Activated CD4-positive, alpha-beta T cell treated with anti-CD3 and anti-CD28 coated beads, Interleukin-2, amount 50 U/mL, for 24 hours (primary cell): ENCODE measurements at regions not wholly inside any gene's neighbourhood (a gene's known extent, or its start where the extent isn't known, plus 50 kb on each side); places are given as distances from the start of the nearest gene placed in this dataset.
"Not testable (repeated sequence)": the region's sequence is repeated elsewhere in the genome, so short reads cannot be mapped to it uniquely, and the experiment has no call there.

Experiments used
- DNase-seq, 2 donors: peaks; one replicate each; pipeline ENCODE4 v3.0.0-alpha.2; 2020; ENCODE audit warnings: low read depth in 1 of 2, low spot score in 1 of 2

DNA sequence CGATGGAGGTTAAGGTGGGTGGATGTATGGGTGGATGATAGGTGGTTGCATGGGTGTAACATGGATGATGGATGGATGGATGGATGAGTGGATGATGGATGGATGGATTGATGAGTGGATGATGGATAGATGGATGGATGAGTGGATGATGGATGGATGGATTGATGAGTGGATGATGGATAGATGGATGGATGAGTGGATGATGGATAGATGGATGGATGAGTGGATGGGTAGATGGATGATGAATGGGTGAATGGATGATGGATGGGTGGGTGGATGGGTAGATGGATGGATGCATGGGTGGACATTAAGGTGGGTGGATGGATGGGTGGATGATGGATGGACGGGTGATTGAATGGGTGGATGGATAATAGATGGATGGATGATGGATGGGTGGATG, 136.5 kb upstream of the FOXD4L5 start:
- not testable (repeated sequence) for DNase-seq

DNA sequence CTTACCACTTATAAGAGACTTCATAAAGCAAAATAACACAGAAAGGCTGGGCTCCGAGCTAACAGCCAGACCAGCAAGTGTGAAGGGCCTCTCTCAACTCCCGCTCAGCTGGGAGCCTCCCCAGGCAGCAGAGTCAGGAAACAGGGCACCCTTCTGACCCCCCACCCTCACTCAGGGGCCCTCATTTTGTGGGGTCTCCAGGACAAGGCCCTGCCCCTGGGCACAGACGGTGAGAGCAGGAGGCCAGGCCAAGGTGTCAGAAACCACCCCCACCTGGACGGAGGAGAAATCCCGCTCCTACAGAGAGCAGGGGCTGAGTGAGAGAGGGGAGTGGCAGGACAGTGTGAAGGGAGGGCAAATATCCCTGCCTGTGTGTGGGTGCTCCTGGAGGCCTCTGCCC, 135.8 kb upstream of the FOXD4L5 start:
- no peak for DNase-seq

DNA sequence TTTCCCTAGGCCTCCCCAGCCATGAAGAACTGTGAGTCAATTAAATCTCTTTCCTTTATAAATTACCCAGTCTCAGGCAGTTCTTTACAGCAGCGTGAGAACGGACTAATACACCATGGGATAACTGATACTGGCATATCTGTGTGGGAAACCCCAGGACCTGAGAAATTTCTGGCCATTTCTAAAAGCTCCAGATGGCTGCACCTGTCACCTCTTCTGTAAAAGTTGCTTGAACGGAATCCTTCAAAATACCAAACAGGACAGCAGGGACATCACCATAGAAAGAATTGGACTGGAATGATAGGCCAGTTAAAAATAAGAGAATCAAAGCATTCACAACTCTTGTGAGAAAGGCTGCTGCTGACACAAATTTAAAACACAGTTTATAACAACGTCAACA, 134.0 kb upstream of the FOXD4L5 start:
- not testable (repeated sequence) for DNase-seq

DNA sequence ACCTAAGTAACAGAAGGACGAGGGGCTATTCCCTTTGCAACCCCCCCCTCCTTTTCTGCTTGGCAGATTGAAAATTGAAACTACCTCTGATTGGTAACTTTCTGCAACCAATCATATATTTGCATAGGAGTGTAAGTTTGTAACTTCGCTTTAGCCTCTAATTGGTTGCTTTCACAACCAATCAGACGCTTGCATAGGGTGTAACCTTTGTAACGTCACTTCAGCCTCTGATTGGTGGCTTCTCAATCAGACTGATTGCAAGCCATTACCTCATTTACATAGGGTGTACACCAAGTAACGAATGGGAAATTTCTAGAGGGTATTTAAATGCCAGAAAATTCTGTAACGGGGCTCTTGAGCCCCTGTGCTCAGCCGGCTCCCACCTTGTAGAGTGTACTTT, 131.9 kb upstream of the FOXD4L5 start:
- DNase-seq: not testable (repeated sequence)

DNA sequence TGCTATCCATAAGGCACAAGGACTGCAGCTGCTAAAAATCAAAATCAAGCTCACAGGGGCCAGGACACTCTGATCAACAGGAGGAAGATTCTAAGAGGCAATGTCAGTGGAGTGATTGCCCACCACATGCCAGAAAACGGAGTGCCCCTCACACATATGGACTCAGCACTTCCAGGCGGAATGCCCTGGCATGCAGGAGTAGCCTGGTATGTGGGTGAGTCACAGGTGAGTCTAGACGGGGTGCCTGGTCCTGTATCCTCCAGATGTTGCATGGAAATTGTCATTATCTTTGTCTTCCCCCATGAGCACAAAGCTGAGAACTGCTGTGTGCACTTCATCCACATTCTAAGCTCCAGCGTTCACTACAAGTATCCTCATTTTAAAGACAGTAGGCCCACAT, 129.2 kb upstream of the FOXD4L5 start:
- not testable (repeated sequence) for DNase-seq

DNA sequence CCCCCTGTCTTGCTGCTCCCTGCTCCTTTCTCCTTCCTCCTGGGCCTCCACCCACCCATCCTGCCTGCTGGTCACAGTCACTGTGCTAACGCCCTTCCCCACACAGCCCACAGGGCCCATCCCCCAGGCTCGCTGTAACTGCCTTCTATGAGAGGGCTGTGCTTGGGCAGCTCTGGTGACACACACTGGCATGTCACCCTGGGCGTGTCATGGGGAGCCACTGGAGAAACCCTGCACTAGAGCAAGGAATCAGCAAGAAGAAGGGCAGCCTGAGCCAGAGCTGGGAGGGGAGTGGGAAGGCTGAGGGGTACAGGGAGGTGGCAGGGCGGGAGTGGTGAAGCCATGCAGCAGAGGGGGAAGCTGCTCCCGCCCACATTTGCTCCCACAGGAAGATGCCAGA, 128.4 kb upstream of the FOXD4L5 start:
- not testable (repeated sequence) for DNase-seq

DNA sequence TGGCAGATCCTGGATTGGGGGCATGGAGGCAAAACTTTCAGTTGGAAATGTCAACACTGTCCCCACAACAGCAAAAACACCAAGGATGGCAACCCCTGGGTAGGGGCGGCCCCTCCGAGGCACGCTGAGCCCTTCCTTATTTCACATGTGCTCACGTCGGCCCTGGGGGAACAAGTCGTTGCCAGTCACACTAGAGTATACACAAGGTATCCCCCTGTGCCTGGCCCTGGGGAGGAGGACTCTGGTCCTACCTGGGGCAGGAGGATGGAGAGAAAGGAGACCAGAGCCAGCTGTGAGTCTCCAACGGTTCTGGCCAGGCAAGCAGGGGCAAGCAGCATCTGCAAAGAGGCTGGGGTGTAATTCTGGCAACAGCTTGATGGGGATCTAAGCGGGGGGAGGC, 126.9 kb upstream of the FOXD4L5 start:
- no peak for DNase-seq

DNA sequence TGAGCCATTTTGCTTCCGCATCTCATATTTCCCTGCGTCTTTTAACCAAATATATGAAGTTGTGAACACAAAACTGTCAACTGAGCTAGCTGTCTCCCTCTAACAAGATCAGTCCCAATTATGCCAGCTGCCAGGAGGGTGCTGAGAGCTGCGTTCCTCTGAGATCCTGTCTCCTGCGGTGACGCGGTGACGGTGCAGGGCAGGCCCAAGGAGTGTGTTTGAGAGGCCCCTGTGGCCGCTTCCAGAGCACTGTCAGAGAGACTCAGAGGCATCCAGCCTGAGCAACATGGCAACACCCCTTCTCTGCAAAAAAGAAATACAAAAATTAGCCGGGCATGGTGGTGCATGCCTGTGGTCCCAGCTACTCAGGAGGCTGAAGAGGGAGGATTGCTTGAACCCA, 126.3 kb upstream of the FOXD4L5 start:
- no peak for DNase-seq

DNA sequence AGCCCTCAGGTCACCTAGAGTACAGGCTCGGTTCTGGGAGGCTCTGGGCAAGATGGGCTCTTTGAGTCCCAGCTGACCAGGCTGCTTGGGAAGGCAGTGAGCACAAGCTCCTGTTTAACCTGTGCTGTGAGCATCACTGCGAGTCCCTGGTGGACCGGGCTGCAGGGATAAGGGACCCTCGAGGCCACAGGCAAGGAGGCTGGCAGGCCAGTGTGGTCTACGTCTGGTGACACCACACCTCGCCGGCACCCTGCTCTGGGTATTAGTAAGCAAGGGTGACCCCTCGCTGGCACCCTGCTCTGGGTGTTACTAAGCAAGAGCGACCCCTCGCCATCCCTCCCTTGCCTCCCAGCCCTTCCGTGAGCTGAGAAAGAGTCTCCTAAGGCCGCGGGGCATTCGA, 125.9 kb upstream of the FOXD4L5 start:
- DNase-seq: no peak

DNA sequence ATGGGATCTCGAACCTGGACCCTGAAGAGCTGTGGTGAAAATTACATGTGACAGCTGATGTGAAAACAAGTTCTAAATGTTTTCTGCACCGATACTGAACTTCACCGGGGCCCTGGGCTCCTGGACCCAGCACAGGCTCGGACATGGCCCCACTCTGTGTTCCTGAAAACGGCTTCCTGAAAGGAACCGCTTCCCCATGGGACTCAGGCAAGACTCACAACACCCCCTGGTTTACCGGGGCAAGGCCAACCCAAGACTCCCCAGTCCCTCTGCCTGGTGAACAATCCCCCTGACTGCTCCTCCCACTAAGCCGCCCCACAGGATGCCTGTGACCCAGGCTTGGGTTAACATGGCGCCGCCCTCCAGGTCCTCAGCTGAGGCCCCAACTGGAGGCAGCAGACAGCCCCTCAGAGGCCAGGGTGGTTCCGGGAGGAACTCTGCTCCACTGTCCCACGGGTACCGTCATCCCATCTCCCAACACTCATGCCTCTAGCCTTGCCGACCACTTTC, 124.5 kb upstream of the FOXD4L5 start:
- DNase-seq: no peak

DNA sequence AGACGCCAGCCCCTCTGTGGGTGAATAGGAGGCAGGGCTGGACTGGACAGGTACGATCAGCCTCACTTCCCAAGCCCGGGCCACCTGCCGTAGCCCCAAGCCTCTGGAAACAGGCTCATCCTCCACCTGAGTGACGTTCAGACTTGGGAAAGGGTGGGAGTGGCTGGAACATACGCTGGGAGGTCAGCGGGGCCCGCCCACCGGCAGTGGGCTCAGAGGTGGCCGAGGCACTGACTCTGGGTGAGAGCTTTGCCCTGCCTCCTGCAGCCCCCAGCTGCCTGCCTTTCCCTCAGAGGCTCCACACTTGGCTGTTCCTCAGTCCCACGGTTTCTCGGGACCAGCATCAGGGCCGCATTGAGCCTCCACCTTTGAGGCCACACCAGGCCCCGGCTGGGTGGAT, 123.8 kb upstream of the FOXD4L5 start:
- not testable (repeated sequence) for DNase-seq

DNA sequence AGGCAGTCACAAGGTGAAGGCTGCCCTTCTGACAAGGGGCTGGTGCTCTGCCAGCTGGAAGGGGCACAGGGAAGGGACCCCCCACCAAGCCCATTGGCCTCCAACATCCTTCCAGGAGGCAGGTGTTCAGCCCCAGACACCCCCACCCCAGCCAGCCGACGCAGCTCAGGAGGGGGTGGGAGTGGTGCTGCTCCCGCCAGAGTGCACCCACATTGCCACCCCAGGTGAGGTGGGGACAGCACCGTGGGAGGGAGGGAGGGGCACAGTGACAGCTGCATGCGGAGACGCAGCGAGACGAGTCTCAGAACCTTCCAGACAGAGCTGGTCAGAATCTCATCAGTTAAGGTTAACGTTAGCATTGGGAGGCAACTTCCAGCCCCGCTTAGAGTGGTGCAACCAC, 121.6 kb upstream of the FOXD4L5 start:
- not testable (repeated sequence) for DNase-seq

DNA sequence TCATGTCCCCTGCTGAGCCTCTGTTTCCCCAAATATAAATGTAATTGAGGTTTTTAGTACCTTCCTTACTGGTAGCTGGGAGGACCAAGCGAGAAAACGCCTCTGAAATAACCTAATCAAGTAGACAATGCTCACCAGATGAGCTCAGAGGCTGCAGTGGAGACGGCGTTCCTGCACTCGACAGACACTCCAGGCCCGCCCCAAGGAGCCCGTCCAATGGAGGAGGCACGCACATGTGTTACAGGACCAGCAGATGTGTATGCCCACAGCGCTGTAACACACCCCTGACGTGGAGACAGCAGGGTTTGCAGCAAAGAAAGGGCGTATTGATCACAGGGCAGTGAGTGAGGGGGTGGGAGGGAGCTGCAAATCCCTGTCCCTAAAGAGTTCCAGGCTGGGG, 120.8 kb upstream of the FOXD4L5 start:
- DNase-seq: not testable (repeated sequence)

DNA sequence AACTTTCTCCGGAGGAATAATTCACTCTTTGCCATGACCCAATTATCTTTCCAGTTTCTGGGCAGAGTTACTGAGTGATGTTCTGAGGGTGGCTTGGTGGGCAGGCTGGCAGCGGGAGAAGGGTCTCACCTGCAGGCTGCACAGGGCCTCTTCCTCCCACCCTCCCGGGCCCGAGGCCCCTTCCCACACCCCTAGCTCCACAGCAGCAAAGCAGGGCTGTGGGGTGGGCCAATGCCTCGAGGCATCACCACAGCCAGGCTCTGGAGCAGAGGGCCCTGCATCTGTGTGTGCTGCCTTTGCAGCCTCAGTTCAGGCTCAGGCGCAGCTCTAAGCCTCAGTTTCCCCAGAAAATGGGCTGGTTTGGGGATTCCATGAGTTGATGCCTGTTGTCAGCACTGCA, 120.2 kb upstream of the FOXD4L5 start:
- no peak for DNase-seq

DNA sequence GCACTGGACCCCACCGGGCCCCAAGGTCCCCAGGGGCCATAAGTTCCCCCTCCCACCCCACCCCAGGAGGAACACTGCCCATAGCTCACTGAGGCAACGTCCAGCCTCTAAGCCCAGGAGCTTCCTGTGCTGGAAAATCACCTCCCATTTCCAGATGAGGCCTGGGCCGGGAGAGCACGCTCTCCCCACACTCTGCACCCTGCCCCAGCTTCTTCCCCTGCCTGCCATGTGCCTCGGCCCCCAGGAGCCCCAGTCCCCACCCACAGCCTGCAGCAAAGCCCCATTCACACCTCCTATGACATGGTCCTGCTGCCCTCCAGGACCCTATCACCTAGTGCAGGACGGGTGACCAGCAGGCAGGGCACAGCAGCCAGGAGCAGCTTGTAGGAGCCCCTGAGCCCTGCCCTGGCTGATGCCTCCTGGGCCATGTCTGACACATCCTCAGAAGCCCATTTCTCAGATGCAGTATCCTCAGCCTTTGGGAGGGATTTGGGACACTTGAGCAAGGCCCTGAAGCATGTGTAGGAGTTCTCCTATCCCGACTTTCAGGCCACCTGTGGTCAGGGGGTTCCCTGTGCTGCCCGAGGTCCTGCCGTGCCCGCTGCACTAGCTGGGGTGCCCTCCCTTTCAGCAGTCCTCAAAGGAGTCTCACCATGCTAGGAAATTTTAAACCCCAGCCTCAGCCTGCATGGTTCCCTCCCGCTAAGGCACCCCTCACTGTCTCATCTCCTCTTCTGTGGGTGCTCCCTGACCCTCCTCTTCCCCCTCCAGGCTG, 119.4 kb upstream of the FOXD4L5 start:
- DNase-seq: no peak

DNA sequence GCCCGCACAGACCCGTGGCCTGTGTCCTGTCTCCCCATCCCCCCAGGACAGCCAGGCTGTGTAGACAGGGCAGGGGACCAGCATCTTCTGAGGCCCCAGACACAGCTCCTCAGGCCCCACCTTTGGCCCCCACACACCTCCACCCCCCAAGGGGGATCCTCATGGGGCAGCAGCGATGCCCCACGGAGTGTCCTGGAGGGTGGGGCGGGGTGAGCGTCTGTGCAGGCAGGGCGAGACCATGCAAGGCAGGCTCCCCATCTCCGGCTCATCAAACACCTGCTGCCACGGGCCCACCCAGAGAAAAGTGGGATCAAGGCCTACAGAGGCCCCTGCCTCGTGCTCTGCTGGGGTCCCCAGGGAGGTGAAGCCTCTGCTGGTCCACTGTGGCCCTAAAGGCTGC, 118.7 kb upstream of the FOXD4L5 start:
- no peak for DNase-seq

DNA sequence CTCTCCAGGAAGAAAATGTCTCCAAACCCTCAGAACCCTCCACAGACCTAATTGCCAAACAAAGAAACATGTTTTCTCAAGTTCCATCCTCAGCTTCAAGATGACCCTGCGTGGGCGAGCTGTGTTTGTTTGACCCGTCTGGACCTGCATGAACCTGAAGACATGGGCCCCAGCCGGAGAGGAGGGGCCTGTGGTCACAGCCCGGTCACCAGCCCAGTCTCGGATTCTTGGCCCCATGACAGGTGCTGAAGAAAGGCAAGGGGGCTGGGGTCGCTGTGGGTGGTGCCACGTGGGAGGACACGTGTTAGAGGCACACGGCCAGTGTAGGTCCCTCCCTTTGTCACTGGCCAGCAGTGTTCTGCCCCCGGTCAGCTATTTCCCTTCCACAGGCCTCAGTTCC, 118.1 kb upstream of the FOXD4L5 start:
- not testable (repeated sequence) for DNase-seq

DNA sequence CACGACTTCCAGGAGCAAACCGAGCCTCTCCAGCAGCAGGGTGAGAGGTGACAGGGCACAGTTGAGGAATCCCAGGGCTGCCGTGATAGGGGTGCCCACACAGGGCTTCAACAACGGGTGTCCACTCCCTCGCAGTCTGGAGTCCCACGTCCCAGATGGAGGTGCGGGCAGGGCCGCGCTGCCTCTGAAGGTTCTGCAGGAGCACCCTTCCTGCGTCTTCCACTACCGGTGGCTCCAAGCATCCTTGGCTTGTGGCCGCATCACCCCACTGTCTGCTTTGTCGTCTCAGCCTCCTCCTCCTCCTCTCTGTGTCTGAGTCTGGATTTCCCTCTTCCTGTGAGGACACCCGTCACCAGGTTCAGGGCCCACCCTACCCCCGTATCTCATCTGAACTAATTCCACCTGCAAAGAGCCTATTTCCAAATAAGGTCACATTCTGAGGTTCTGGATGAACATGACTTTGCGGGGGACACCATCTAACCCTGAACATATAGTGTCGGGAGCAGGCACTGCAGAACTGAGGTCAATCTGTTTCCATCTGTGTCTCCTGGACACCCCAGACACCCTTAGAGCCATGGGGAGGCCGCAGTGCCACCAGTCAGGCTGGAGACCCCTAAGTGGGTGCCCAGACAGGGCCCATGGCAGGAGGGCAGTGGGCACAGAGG, 117.3 kb upstream of the FOXD4L5 start:
- not testable (repeated sequence) for DNase-seq

DNA sequence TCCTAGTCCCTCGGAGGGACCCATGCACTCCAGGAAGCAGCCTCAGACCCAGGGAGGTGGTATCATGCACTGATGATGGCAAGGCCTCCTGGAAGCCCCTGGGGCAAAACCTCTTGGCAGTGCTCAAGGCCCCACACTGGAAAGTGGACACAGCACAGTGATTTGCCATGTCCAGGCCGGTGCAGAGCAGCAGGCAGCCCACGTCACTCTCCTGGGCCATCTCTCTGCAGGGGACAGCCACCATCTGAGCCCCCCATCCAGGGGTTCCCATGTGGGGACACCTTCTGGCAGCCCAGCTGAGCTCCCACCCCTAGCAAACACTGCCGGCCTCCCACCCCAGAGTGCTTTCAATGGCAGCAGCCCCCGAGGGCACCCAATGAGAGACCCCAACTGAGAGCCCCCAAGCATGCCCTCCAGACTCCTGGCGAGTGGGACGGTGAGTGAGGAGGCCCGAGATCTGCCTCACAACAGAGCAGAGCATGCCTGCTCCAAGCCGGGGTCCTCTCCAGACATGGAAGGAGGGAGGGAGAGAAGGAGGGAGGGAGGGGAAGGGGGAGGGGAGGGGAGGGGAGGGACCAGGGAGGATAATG, 116.5 kb upstream of the FOXD4L5 start:
- not testable (repeated sequence) for DNase-seq

DNA sequence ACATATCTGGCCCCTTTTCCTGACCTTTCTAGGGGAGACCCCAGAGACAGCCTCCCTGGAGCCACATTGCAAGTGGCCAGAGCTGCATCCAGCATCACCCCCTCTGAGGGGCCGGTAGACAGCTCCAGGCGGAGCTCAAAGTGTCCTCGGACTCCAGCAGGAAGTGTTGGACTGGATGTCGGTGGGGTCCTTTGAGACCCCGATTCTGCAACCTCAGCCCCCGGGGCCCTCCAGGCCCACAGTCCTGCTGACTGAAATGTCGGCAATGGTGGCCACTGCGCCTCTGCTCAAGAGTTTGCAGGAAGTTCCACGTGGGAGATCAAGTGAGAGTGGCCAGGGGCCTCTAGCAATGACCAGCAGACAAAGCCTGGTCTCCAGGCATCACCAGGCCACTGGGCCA, 115.9 kb upstream of the FOXD4L5 start:
- no peak for DNase-seq

DNA sequence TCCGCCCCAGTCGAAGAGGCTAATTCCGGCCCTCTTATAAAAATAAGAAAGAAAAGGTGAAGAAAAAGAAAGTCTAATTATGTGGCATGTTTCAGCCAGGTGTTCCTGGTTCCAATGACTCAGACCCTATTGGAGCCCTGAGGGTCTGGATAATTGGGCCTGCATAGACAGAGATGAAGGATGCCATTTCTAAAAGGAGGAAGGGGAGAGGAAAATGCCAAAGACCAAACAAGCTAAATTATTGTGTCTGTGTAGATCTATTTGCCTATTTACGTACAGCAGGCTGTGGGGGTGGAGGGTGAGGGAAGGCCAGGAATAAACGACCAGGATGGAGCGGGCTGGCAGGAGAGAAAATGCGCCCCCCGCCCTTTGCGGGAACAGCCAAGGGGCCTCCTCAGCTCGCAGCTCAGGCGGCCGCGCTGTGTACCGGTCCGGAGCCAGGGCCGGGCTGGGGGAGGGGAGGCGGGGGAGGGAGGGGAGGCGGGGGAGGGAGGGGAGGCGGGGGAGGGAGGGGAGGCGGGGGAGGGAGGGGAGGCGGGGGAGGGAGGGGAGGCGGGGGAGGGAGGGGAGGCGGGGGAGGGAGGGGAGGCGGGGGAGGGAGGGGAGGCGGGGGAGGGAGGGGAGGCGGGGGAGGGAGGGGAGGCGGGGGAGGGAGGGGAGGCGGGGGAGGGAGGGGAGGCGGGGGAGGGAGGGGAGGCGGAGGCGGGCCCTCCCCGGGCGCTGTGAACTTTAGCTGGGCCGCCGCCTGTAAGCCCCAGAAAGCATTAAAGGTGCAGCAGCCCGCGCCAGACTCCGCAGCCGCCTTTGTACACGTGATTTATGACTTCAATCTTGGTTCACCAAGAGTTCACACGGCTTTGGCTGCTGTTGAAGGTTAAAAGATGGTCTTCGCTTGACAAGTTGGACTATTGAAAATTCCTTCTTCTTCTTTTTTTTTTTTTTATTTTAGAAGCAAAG, 113.0 kb upstream of the FOXD4L5 start:
- DNase-seq: not testable (repeated sequence)
